CD14-positive monocyte (primary cell): ENCODE measurements at regions not wholly inside any gene's neighbourhood (a gene's known extent, or its start where the extent isn't known, plus 50 kb on each side); places are given as distances from the start of the nearest gene placed in this dataset.

Source experiments
- DNase-seq, 3 donors: peaks; one replicate each; pipeline ENCODE4 v3.0.0-alpha.2; 2011 to 2022
- H2AFZ ChIP-seq: 2 replicates; pipeline ENCODE4 v1.6.0; 2012; ENCODE audit warnings: mild to moderate bottlenecking, low read depth, low read length, inconsistent platforms; ENCODE audit not compliant: insufficient read depth, poor library complexity, severe bottlenecking
- H3K27ac ChIP-seq, 2 donors: 1 replicate in 1 of 2; 2 replicates in 1 of 2; pipeline ENCODE4 v1.5.1; 2012 to 2013; ENCODE audit warnings: low read length in 2 of 2, control low read depth in 1 of 2, inconsistent platforms in 1 of 2, low read depth in 1 of 2, mild to moderate bottlenecking in 1 of 2
- H3K27me3 ChIP-seq, 2 donors: one replicate each; pipeline versions ENCODE4 v1.6.0 to v1.6.1; 2011 to 2013; ENCODE audit warnings: low read length in 2 of 2; ENCODE audit not compliant: control insufficient read depth in 2 of 2, insufficient read depth in 2 of 2
- H3K36me3 ChIP-seq, 2 donors: replicated peaks in 1 of 2; 1 replicate in 1 of 2; 2 replicates in 1 of 2; pipeline versions ENCODE4 v1.5.1 to v1.6.1; 2012 to 2013; ENCODE audit warnings: low read length in 2 of 2, control low read depth in 1 of 2, inconsistent platforms in 1 of 2, mild to moderate bottlenecking in 1 of 2; ENCODE audit not compliant: insufficient read depth in 2 of 2, control insufficient read depth in 1 of 2
- H3K4me1 ChIP-seq, 2 donors: 1 replicate in 1 of 2; 2 replicates in 1 of 2; pipeline versions ENCODE4 v1.5.1 to v1.6.1; 2012 to 2013; ENCODE audit warnings: low read length in 2 of 2, control low read depth in 1 of 2, inconsistent platforms in 1 of 2, mild to moderate bottlenecking in 1 of 2, moderate library complexity in 1 of 2; ENCODE audit not compliant: insufficient read depth in 2 of 2, control insufficient read depth in 1 of 2
- H3K4me2 ChIP-seq: replicated peaks from 2 replicates; pipeline ENCODE3; 2012; ENCODE audit warnings: low read length, moderate library complexity, mild to moderate bottlenecking; ENCODE audit not compliant: poor library complexity, severe bottlenecking; ENCODE audit errors: extremely low read depth
- H3K4me3 ChIP-seq, 3 experiments: fragments of 200-600 bp in 1 of 3; sonication (generic) in 1 of 3; replicated peaks in 1 of 3; 1 replicate in 2 of 3; 2 replicates in 1 of 3; pipeline ENCODE4 v1.5.1; 2011 to 2013; ENCODE audit warnings: low read length in 3 of 3, mild to moderate bottlenecking in 3 of 3, control low read depth in 2 of 3, low read depth in 2 of 3, inconsistent platforms in 1 of 3, moderate library complexity in 1 of 3
- H3K79me2 ChIP-seq: 2 replicates; pipeline ENCODE4 v1.6.0; 2012; ENCODE audit warnings: mild to moderate bottlenecking, control low read depth, inconsistent platforms, low read length, moderate library complexity; ENCODE audit not compliant: insufficient read depth
- H3K9ac ChIP-seq: 2 replicates; pipeline ENCODE4 v1.6.0; 2017; ENCODE audit warnings: low read length, mild to moderate bottlenecking; ENCODE audit not compliant: insufficient read depth, poor library complexity, severe bottlenecking
- H3K9me3 ChIP-seq, 2 donors: replicated peaks in 1 of 2; 1 replicate in 1 of 2; 2 replicates in 1 of 2; pipeline versions ENCODE4 v1.5.1 to v1.6.1; 2012 to 2013; ENCODE audit warnings: low read length in 2 of 2, control low read depth in 1 of 2; ENCODE audit not compliant: control insufficient read depth in 1 of 2, insufficient read depth in 1 of 2
- H4K20me1 ChIP-seq: 2 replicates; pipeline ENCODE4 v1.6.0; 2012; ENCODE audit warnings: mild to moderate bottlenecking, low read length, control low read depth, moderate library complexity; ENCODE audit not compliant: insufficient read depth
- H3K27ac Mint-ChIP-seq, 7 donors: one replicate each; pipeline ENCODE4 v1.8.0; 2020; ENCODE audit warnings: mild to moderate bottlenecking in 7 of 7, mixed read lengths in 7 of 7, moderate library complexity in 6 of 7, inconsistent platforms in 2 of 7
- H3K27me3 Mint-ChIP-seq, 3 donors: one replicate each; pipeline ENCODE4 v1.8.0; 2021 to 2022; ENCODE audit warnings: low read depth in 3 of 3, mild to moderate bottlenecking in 3 of 3, mixed read lengths in 3 of 3, moderate library complexity in 3 of 3, inconsistent platforms in 1 of 3
- H3K36me3 Mint-ChIP-seq, 2 donors: one replicate each; pipeline ENCODE4 v1.8.0; 2020; ENCODE audit warnings: mixed read lengths in 2 of 2, inconsistent platforms in 1 of 2, mild to moderate bottlenecking in 1 of 2
- H3K4me1 Mint-ChIP-seq: one replicate; pipeline ENCODE4 v1.8.0; 2020; ENCODE audit warnings: mild to moderate bottlenecking, mixed read lengths
- H3K4me3 Mint-ChIP-seq, 2 donors: one replicate each; pipeline ENCODE4 v1.8.0; 2020; ENCODE audit warnings: mild to moderate bottlenecking in 2 of 2, mixed read lengths in 2 of 2, moderate library complexity in 1 of 2
- H3K9me3 Mint-ChIP-seq, 7 donors: one replicate each; pipeline ENCODE4 v1.8.0; 2020 to 2022; ENCODE audit warnings: mixed read lengths in 7 of 7, mild to moderate bottlenecking in 6 of 7, moderate library complexity in 6 of 7, inconsistent platforms in 2 of 7
- WGBS: methylation state at CpG from one replicate; pipeline ENCODE4 v1.1.5; 2013; ENCODE audit warnings: missing lambda C conversion rate; ENCODE audit not compliant: insufficient coverage; 5-methylcytosine and 5-hydroxymethylcytosine counted together
- intact Hi-C, 2 donors: fragments of 100-400 bp; cut with micrococcal nuclease; formaldehyde crosslinking; loops; one replicate each; pipeline versions ENCODE4 v1.15.0 to v1.15.1; 2023
- TF ChIP-seq, protein P1 (sequence below): fragments of 200-600 bp; IDR thresholded peaks from one replicate; pipeline ENCODE4 v1.8.0; 2022; ENCODE audit warnings: antibody characterized with exemption, mild to moderate bottlenecking

DNA sequence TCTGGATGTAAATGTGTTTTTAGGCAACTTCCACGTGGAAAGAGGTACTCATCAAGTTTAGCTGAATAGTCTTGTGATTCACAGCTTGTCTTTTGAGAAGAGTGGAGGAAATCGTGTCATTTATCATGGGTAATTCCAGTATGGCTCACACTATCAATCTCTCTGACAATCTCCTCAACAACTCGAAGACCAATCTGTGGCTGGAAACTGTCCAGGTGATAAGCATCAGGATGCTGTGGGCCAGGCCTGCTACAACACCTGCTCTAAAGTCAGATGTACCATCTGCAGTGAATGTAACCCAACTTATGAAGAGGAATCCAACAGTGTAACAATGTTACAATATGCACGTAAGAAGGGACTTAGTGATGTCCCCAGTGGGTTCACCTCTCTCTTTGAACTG is 132.1 kb upstream of the GK2 start:
- no peak for DNase-seq
- H3K36me3 ChIP-seq, result no peaks in the 10 kb centered on the region
- no peak overlapping the region for H3K4me3 Mint-ChIP-seq
- H3K4me2 ChIP-seq, result no peak overlapping the region
- H3K27ac ChIP-seq, result no peak overlapping the region
- no peak overlapping the region for H2AFZ ChIP-seq
- no peak overlapping the region for H3K27ac Mint-ChIP-seq
- H3K9me3 ChIP-seq, result no peaks in the 10 kb centered on the region
- H3K36me3 Mint-ChIP-seq, result no peaks in the 10 kb centered on the region
- intact Hi-C loops, result no loop called here
- H3K4me3 ChIP-seq, result no peak overlapping the region
- no peak overlapping the region for H3K9ac ChIP-seq
- TF ChIP-seq, protein P1, sequence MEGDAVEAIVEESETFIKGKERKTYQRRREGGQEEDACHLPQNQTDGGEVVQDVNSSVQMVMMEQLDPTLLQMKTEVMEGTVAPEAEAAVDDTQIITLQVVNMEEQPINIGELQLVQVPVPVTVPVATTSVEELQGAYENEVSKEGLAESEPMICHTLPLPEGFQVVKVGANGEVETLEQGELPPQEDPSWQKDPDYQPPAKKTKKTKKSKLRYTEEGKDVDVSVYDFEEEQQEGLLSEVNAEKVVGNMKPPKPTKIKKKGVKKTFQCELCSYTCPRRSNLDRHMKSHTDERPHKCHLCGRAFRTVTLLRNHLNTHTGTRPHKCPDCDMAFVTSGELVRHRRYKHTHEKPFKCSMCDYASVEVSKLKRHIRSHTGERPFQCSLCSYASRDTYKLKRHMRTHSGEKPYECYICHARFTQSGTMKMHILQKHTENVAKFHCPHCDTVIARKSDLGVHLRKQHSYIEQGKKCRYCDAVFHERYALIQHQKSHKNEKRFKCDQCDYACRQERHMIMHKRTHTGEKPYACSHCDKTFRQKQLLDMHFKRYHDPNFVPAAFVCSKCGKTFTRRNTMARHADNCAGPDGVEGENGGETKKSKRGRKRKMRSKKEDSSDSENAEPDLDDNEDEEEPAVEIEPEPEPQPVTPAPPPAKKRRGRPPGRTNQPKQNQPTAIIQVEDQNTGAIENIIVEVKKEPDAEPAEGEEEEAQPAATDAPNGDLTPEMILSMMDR, result no peak
- H3K4me1 Mint-ChIP-seq, result no peaks in the 10 kb centered on the region
- no peaks in the 10 kb centered on the region for H3K79me2 ChIP-seq
- peaks cover 0 to 3% (median 0%) of the 10 kb centered on the region in 3 donors for H3K27me3 Mint-ChIP-seq
- no peaks in the 10 kb centered on the region for H3K4me1 ChIP-seq
- WGBS, result 11% methylated on average over 1 of the region's 4 CpGs
- no peaks in the 10 kb centered on the region for H4K20me1 ChIP-seq
- no peaks in the 10 kb centered on the region for H3K27me3 ChIP-seq
- peaks cover 0 to 5% (median 0%) of the 10 kb centered on the region in 7 donors for H3K9me3 Mint-ChIP-seq

DNA sequence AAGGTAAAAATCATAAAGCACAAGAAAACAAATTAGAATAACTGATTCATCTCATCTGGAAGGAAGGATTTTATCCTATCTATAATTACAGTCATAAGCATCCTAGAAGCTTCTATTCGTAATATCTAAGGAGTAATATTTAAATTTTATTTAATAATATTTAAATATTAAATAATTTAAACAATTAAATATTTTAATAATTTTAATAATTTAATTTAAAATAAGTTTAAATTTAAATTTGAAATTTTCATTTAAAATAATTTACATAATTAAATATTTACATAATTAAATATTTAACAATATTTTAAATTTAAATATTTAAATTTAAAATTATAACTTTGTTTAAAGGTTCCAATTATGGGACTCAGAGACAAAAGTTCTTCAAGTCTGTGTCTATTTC is 127.5 kb upstream of the GK2 start:
- TF ChIP-seq, protein P1, result no peak
- Mint-ChIP-seq H3K4me3 (no peak overlapping the region), H3K4me1 (no peaks in the 10 kb centered on the region), H3K27ac (no peak overlapping the region), H3K9me3 (peaks cover 0 to 3% (median 0%) of the 10 kb centered on the region in 7 donors), H3K27me3 (peaks cover 0 to 3% (median 0%) of the 10 kb centered on the region in 3 donors), H3K36me3 (no peaks in the 10 kb centered on the region)
- H3K79me2 ChIP-seq, result no peaks in the 10 kb centered on the region
- intact Hi-C loops, result no loop called here
- H3K9ac ChIP-seq, result no peak overlapping the region
- DNase-seq, result no peak
- H3K4me1 ChIP-seq, result no peaks in the 10 kb centered on the region
- no peak overlapping the region for H3K4me2 ChIP-seq
- H3K27me3 ChIP-seq, result no peaks in the 10 kb centered on the region
- no peak overlapping the region for H3K27ac ChIP-seq
- no peaks in the 10 kb centered on the region for H4K20me1 ChIP-seq
- H2AFZ ChIP-seq, result no peak overlapping the region
- H3K4me3 ChIP-seq, result no peak overlapping the region
- no peaks in the 10 kb centered on the region for H3K9me3 ChIP-seq
- no peaks in the 10 kb centered on the region for H3K36me3 ChIP-seq
- no CpG with 5 or more reads among the region's 1 CpG for WGBS
